GM23338 (cell line): ENCODE measurements at regions not wholly inside any gene's neighbourhood (a gene's known extent, or its start where the extent isn't known, plus 50 kb on each side); places are given as distances from the start of the nearest gene placed in this dataset.

Experiments used
- ATAC-seq: fragments of 200-7000 bp; cut with Tn5 transposase; 3 replicates; pipeline ENCODE4 v1.9.1; 2020
- DNase-seq: peaks from one replicate; pipeline ENCODE4 v3.0.0-alpha.2; 2015; ENCODE audit warnings: low spot score
- H2AFZ ChIP-seq: fragments of 200-600 bp; sonication (generic); 2 replicates; pipeline ENCODE4 v1.8.0; 2016; ENCODE audit warnings: antibody characterized with exemption, mild to moderate bottlenecking, moderate library complexity
- H3F3A ChIP-seq: fragments of 200-600 bp; sonication (generic); replicated peaks from 2 replicates; pipeline ENCODE4 v1.8.0; 2017; ENCODE audit warnings: antibody characterized with exemption, mixed run types, low read depth
- H3K27ac ChIP-seq: fragments of 200-600 bp; sonication (generic); 2 replicates; pipeline ENCODE4 v1.6.1; 2016; ENCODE audit warnings: low read depth
- H3K27me3 ChIP-seq: fragments of 200-600 bp; sonication (generic); 2 replicates; pipeline ENCODE4 v1.8.0; 2016; ENCODE audit warnings: mild to moderate bottlenecking, mixed run types, moderate library complexity; ENCODE audit not compliant: insufficient read depth
- H3K36me3 ChIP-seq: fragments of 200-600 bp; sonication (generic); 2 replicates; pipeline ENCODE4 v1.8.0; 2016; ENCODE audit warnings: mild to moderate bottlenecking; ENCODE audit not compliant: insufficient read depth
- H3K4me1 ChIP-seq: fragments of 200-600 bp; sonication (generic); 2 replicates; pipeline ENCODE4 v1.8.0; 2016; ENCODE audit warnings: mild to moderate bottlenecking, moderate library complexity; ENCODE audit not compliant: insufficient read depth
- H3K4me2 ChIP-seq: fragments of 200-600 bp; sonication (generic); 2 replicates; pipeline ENCODE4 v1.7.1; 2017; ENCODE audit warnings: mixed run types
- H3K4me3 ChIP-seq: fragments of 200-600 bp; sonication (generic); 2 replicates; pipeline ENCODE4 v1.6.1; 2016; ENCODE audit warnings: mixed run types
- H3K79me2 ChIP-seq: fragments of 200-600 bp; sonication (generic); replicated peaks from 2 replicates; pipeline ENCODE4 v1.8.0; 2017; ENCODE audit warnings: mild to moderate bottlenecking; ENCODE audit not compliant: insufficient read depth
- H3K9me2 ChIP-seq: fragments of 200-600 bp; sonication (generic); 2 replicates; pipeline ENCODE4 v1.8.0; 2017; ENCODE audit not compliant: insufficient read depth
- H4K20me1 ChIP-seq: fragments of 200-600 bp; sonication (generic); replicated peaks from 2 replicates; pipeline ENCODE4 v1.8.0; 2017; ENCODE audit warnings: mild to moderate bottlenecking; ENCODE audit not compliant: insufficient read depth
- H3K27ac Mint-ChIP-seq: 2 replicates; pipeline ENCODE4 v1.8.0; 2020; ENCODE audit warnings: inconsistent platforms, mild to moderate bottlenecking, moderate library complexity, mixed read lengths
- H3K27me3 Mint-ChIP-seq: 3 replicates; pipeline ENCODE4 v1.8.0; 2022; ENCODE audit warnings: low read depth, mild to moderate bottlenecking, moderate library complexity, mixed read lengths, inconsistent platforms; ENCODE audit not compliant: insufficient read depth, poor library complexity
- H3K36me3 Mint-ChIP-seq: 3 replicates; pipeline ENCODE4 v1.8.0; 2021; ENCODE audit warnings: low read depth, mild to moderate bottlenecking, inconsistent platforms, moderate library complexity, mixed read lengths
- H3K4me1 Mint-ChIP-seq: 3 replicates; pipeline ENCODE4 v1.8.0; 2020; ENCODE audit warnings: mild to moderate bottlenecking, inconsistent platforms, mixed read lengths
- H3K4me3 Mint-ChIP-seq: 3 replicates; pipeline ENCODE4 v1.8.0; 2021; ENCODE audit warnings: moderate library complexity, mild to moderate bottlenecking, inconsistent platforms, mixed read lengths
- H3K9me3 Mint-ChIP-seq: 3 replicates; pipeline ENCODE4 v1.8.0; 2020; ENCODE audit warnings: moderate library complexity, mild to moderate bottlenecking, inconsistent platforms, mixed read lengths
- CREB1 ChIP-seq: fragments of 250-450 bp; sonication (Bioruptor Pico); IDR thresholded peaks from 2 replicates; pipeline ENCODE4 v1.5.0; 2020; ENCODE audit warnings: low read depth, mild to moderate bottlenecking, moderate library complexity
- CTCF ChIP-seq, 2 experiments: fragments of 200-600 bp in 1 of 2; sonication (generic) in 1 of 2; conservative IDR thresholded peaks; 2 replicates each; pipeline versions ENCODE4 v1.5.1 to v1.6.1; 2016 to 2017; ENCODE audit warnings: antibody characterized with exemption in 2 of 2, low read depth in 2 of 2, mild to moderate bottlenecking in 2 of 2, moderate library complexity in 1 of 2
- ETS1 ChIP-seq: IDR thresholded peaks from 2 replicates; pipeline ENCODE4 v1.6.1; 2016; ENCODE audit warnings: antibody characterized with exemption
- EZH2 ChIP-seq: fragments of 200-600 bp; sonication (generic); IDR thresholded peaks from one replicate; pipeline ENCODE4 v1.8.0; 2017; ENCODE audit warnings: antibody characterized with exemption, mild to moderate bottlenecking, low read depth; ENCODE audit not compliant: unreplicated experiment
- EZH2phosphoT487 ChIP-seq: fragments of 200-600 bp; sonication (generic); IDR thresholded peaks from one replicate; pipeline ENCODE4 v1.8.1; 2018; ENCODE audit warnings: antibody characterized with exemption; ENCODE audit not compliant: unreplicated experiment
- JUNB ChIP-seq: IDR thresholded peaks from one replicate; pipeline ENCODE4 v1.6.1; 2016; ENCODE audit warnings: antibody characterized with exemption; ENCODE audit not compliant: unreplicated experiment
- NANOG ChIP-seq: IDR thresholded peaks from 2 replicates; pipeline ENCODE4 v1.6.1; 2016; ENCODE audit warnings: antibody characterized with exemption, borderline replicate concordance
- POLR2AphosphoS5 ChIP-seq: IDR thresholded peaks from 2 replicates; pipeline ENCODE4 v1.6.1; 2016; ENCODE audit warnings: antibody characterized with exemption, low read depth
- REST ChIP-seq: IDR thresholded peaks from one replicate; pipeline ENCODE4 v1.6.1; 2018; ENCODE audit warnings: antibody characterized with exemption; ENCODE audit not compliant: unreplicated experiment
- STAT1 ChIP-seq: IDR thresholded peaks from one replicate; pipeline ENCODE4 v1.6.1; 2016; ENCODE audit warnings: antibody characterized with exemption; ENCODE audit not compliant: unreplicated experiment
- ZNF114 ChIP-seq: fragments of 250-450 bp; sonication (Bioruptor Pico); IDR thresholded peaks from 2 replicates; pipeline ENCODE4 v1.5.0; 2020; ENCODE audit warnings: mild to moderate bottlenecking, moderate library complexity
- ZNF331 ChIP-seq: fragments of 250-450 bp; sonication (Bioruptor Pico); IDR thresholded peaks from 2 replicates; pipeline ENCODE4 v1.5.0; 2020; ENCODE audit warnings: low read depth, mild to moderate bottlenecking, moderate library complexity
- ZNF462 ChIP-seq: fragments of 250-450 bp; sonication (Bioruptor Pico); IDR thresholded peaks from 2 replicates; pipeline ENCODE4 v1.5.0; 2020; ENCODE audit warnings: mild to moderate bottlenecking, moderate library complexity

- no peak overlapping the region for H3K4me2 ChIP-seq
- Mint-ChIP-seq H3K9me3 (peaks cover 6% of the 10 kb centered on the region; the same call in 1 of the 3 replicates), H3K27ac (no peak overlapping the region), H3K36me3 (0 out of 3 replicates have a peak, but pooled peaks cover 2% of the 10 kb centered on the region), H3K27me3 (peaks cover 6% of the 10 kb centered on the region), H3K4me3 (no peak overlapping the region), H3K4me1 (peaks cover 4% of the 10 kb centered on the region; the same call in 2 of the 3 replicates)
- no peak overlapping the region for H2AFZ ChIP-seq
- H3F3A ChIP-seq: no peaks in the 10 kb centered on the region
- no peaks in the 10 kb centered on the region for H3K4me1 ChIP-seq
- no peak for TF ChIP-seq POLR2AphosphoS5
- no peak for TF ChIP-seq REST
- TF ChIP-seq ETS1: no peak
- no peak for TF ChIP-seq ZNF331 (CRISPR knock-in tag)
- no peak for TF ChIP-seq EZH2phosphoT487
- TF ChIP-seq ZNF462: no peak
- no peak for TF ChIP-seq NANOG
- no peak for TF ChIP-seq EZH2
- TF ChIP-seq CTCF (conservative IDR thresholded peaks at IDR 0.05; ENCODE audit: low read depth in 2 of 2): no peak
- TF ChIP-seq JUNB: no peak
- TF ChIP-seq STAT1: no peak
- no peak for TF ChIP-seq CREB1 (CRISPR knock-in tag)
- TF ChIP-seq ZNF114: no peak
- H3K79me2 ChIP-seq: no peaks in the 10 kb centered on the region
- no peak overlapping the region for H3K27ac ChIP-seq
- H3K4me3 ChIP-seq: no peak overlapping the region
- no peaks in the 10 kb centered on the region for H3K36me3 ChIP-seq
- ATAC-seq: no peak
- H3K9me2 ChIP-seq: no peaks in the 10 kb centered on the region
- H4K20me1 ChIP-seq: no peaks in the 10 kb centered on the region
- H3K27me3 ChIP-seq: no peaks in the 10 kb centered on the region
- DNase-seq: no peak
Measured at GRCh38 chr21:45343891-45344290, 56.2 kb upstream of the POFUT2 start.
